22Rv1 (cell line): ENCODE measurements at regions not wholly inside any gene's neighbourhood (a gene's known extent, or its start where the extent isn't known, plus 50 kb on each side); places are given as distances from the start of the nearest gene placed in this dataset.

ENCODE experiments used
- H3K27ac ChIP-seq: fragments of 450-650 bp; 2 replicates; pipeline ENCODE4 v1.5.1; 2017
- ZFX ChIP-seq: fragments of 450-650 bp; IDR thresholded peaks from 2 replicates; pipeline ENCODE4 v1.6.1; 2017; ENCODE audit warnings: antibody characterized with exemption, borderline replicate concordance
- TF ChIP-seq, protein P1 (sequence below): fragments of 450-650 bp; IDR thresholded peaks from 2 replicates; pipeline ENCODE4 v1.5.1; 2017; ENCODE audit warnings: mild to moderate bottlenecking

DNA sequence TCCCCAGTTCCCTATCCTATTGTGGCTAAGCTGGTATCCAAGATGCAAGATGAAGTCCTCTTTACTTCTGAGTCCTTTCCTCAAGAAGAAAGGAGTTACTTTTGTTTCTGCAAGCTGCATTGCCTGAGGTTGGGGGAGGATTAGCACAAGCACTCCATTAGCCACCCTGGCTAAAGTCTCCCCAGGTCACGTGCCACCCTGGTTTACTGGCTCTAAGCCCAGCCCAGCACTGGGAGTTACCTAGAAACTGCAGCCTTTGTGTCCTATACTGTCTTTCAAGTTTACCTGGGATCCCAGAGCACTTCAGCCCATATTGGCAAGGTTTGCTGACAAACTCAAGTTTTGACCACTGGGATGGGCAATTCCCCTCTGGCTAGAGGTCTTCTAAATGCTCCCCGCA is 78.4 kb upstream of the DBX1 start:
- TF ChIP-seq, protein P1, sequence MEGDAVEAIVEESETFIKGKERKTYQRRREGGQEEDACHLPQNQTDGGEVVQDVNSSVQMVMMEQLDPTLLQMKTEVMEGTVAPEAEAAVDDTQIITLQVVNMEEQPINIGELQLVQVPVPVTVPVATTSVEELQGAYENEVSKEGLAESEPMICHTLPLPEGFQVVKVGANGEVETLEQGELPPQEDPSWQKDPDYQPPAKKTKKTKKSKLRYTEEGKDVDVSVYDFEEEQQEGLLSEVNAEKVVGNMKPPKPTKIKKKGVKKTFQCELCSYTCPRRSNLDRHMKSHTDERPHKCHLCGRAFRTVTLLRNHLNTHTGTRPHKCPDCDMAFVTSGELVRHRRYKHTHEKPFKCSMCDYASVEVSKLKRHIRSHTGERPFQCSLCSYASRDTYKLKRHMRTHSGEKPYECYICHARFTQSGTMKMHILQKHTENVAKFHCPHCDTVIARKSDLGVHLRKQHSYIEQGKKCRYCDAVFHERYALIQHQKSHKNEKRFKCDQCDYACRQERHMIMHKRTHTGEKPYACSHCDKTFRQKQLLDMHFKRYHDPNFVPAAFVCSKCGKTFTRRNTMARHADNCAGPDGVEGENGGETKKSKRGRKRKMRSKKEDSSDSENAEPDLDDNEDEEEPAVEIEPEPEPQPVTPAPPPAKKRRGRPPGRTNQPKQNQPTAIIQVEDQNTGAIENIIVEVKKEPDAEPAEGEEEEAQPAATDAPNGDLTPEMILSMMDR, result no peak
- TF ChIP-seq ZFX, result no peak
- H3K27ac ChIP-seq, result no peak overlapping the region

DNA sequence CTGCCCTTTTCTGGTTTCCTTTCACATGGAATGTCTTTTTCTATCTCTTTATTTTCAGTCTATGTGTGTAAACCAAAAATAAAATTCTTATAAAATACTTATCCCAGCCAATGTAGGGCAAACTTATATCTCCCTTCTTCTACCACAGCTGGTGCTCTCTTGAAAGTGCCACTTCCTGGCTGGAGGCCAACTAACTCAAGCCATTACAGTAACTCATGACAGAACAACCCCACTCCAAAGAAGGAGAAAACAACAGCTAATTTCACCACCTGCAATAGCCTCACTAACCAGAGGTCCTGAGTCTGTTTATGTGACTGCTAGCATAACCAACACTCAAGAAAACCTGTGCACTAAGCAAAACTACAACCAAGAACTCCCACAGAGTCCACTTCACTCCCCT is 74.9 kb upstream of the DBX1 start:
- no peak overlapping the region for H3K27ac ChIP-seq
- TF ChIP-seq, protein P1, result no peak
- TF ChIP-seq ZFX, result no peak

DNA sequence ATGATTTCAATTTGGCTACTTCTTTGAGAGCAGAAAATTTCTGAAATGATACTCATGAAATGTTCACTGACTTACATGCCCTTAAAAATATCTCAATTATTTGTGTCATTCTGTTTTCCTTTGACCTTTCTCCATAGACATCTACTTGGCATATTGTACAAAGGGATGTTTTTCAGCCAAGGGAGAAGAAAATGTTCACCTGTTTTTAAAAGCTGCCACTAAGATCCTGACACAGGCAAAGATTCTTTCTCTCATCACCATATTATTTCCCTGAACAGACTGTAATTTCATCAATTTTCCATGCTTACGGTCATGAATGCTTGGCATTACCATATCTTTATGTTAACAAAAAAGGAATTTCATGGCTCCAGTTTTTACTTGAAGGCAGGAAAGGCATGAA is 67.4 kb upstream of the DBX1 start:
- no peak for TF ChIP-seq ZFX
- TF ChIP-seq, protein P1, result no peak
- no peak overlapping the region for H3K27ac ChIP-seq

DNA sequence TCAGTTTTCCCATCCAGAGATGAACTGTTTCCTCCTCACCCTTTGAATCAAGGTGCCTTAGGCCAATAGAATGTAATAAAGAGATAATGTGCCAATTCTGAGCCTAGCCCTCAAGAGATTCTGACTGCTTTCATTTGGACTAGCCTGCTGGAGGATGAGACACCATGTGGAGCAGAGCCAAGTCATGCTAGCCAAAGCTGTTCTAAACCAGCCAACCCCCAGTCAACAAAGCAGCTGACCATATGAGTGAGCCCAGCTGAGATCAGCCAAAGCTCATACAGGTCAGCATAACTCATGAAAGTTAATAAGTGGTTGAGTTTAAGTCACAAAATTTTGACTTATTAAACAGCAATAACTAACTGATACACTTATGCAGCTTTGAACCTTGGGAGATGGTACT is 66.7 kb upstream of the DBX1 start:
- TF ChIP-seq, protein P1, result no peak
- TF ChIP-seq ZFX, result no peak
- H3K27ac ChIP-seq, result no peak overlapping the region

DNA sequence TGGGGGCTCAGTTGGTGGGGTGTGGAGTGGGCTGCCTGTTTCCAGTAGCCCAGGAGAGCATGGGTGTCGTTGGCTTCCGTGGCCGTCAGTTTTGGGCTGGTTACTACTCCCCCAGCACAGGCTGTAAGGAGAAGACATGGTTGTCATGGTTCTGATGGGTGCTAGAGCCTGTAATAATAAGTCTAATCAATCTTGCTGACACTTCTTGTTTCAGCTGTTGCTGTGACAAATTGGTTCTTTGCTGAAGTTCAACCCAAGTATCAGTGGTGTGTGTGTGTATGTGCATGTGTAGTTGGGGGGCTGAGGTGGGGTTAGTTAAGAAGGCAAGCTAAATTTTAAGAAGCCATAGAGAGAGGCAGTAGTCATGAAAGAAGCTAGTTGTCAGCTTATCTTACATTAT is 61.3 kb upstream of the DBX1 start:
- TF ChIP-seq, protein P1, result no peak
- TF ChIP-seq ZFX, result no peak

DNA sequence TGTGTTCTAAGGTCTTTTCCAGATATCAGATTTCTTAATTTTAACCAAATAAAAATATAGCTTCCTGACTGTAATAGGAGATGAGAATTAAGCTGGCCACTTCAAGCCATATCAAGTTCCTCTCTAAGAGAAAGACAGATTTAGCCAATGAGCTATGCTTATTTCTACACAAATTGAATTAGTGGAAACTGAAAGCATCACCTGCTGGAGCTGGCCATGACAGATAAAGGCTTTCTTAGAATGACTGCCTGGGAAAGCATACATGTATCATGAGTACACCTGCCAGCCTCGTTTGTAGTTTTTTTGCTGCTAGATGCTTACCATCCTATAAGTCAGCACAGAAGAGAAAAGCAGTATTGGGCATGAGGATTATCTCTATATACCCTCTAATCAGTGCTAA is 53.5 kb upstream of the DBX1 start:
- no peak for TF ChIP-seq ZFX
- TF ChIP-seq, protein P1, result no peak
- no peak overlapping the region for H3K27ac ChIP-seq

More for the DNA sequence above, 61.3 kb upstream of the DBX1 start:
- no peak overlapping the region for H3K27ac ChIP-seq

DNA sequence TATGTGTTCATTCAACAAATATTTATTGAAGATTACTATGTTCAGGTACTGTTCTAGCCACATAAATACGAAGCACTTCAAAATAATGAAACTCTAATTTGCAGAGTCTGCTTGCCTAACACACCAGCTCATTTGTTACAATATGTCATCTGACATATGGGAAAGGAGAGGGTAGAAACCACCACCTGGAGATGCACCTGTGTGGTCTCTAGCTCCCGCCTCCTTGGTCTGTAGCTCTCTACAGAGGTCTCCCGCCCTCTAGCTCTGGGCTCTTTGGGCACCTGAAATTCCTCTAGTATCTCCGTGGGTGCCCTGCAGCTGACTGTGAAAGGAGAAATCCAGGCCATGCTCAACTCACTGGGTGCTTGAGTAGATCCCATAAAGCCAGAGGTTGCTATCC is 51.4 kb upstream of the DBX1 start:
- H3K27ac ChIP-seq, result no peak overlapping the region
- no peak for TF ChIP-seq ZFX
- TF ChIP-seq, protein P1, result no peak
